GM23338 (cell line): ENCODE measurements at regions not wholly inside any gene's neighbourhood (a gene's known extent, or its start where the extent isn't known, plus 50 kb on each side); places are given as distances from the start of the nearest gene placed in this dataset.
"Not testable (repeated sequence)": the region's sequence is repeated elsewhere in the genome, so short reads cannot be mapped to it uniquely, and the experiment has no call there.

Experiments
- ATAC-seq: fragments of 200-7000 bp; cut with Tn5 transposase; 3 replicates; pipeline ENCODE4 v1.9.1; 2020
- DNase-seq: peaks from one replicate; pipeline ENCODE4 v3.0.0-alpha.2; 2015; ENCODE audit warnings: low spot score
- H2AFZ ChIP-seq: fragments of 200-600 bp; sonication (generic); 2 replicates; pipeline ENCODE4 v1.8.0; 2016; ENCODE audit warnings: antibody characterized with exemption, mild to moderate bottlenecking, moderate library complexity
- H3F3A ChIP-seq: fragments of 200-600 bp; sonication (generic); replicated peaks from 2 replicates; pipeline ENCODE4 v1.8.0; 2017; ENCODE audit warnings: antibody characterized with exemption, mixed run types, low read depth
- H3K27ac ChIP-seq: fragments of 200-600 bp; sonication (generic); 2 replicates; pipeline ENCODE4 v1.6.1; 2016; ENCODE audit warnings: low read depth
- H3K27me3 ChIP-seq: fragments of 200-600 bp; sonication (generic); 2 replicates; pipeline ENCODE4 v1.8.0; 2016; ENCODE audit warnings: mild to moderate bottlenecking, mixed run types, moderate library complexity; ENCODE audit not compliant: insufficient read depth
- H3K36me3 ChIP-seq: fragments of 200-600 bp; sonication (generic); 2 replicates; pipeline ENCODE4 v1.8.0; 2016; ENCODE audit warnings: mild to moderate bottlenecking; ENCODE audit not compliant: insufficient read depth
- H3K4me1 ChIP-seq: fragments of 200-600 bp; sonication (generic); 2 replicates; pipeline ENCODE4 v1.8.0; 2016; ENCODE audit warnings: mild to moderate bottlenecking, moderate library complexity; ENCODE audit not compliant: insufficient read depth
- H3K4me2 ChIP-seq: fragments of 200-600 bp; sonication (generic); 2 replicates; pipeline ENCODE4 v1.7.1; 2017; ENCODE audit warnings: mixed run types
- H3K4me3 ChIP-seq: fragments of 200-600 bp; sonication (generic); 2 replicates; pipeline ENCODE4 v1.6.1; 2016; ENCODE audit warnings: mixed run types
- H3K79me2 ChIP-seq: fragments of 200-600 bp; sonication (generic); replicated peaks from 2 replicates; pipeline ENCODE4 v1.8.0; 2017; ENCODE audit warnings: mild to moderate bottlenecking; ENCODE audit not compliant: insufficient read depth
- H3K9me2 ChIP-seq: fragments of 200-600 bp; sonication (generic); 2 replicates; pipeline ENCODE4 v1.8.0; 2017; ENCODE audit not compliant: insufficient read depth
- H4K20me1 ChIP-seq: fragments of 200-600 bp; sonication (generic); replicated peaks from 2 replicates; pipeline ENCODE4 v1.8.0; 2017; ENCODE audit warnings: mild to moderate bottlenecking; ENCODE audit not compliant: insufficient read depth
- H3K27ac Mint-ChIP-seq: 2 replicates; pipeline ENCODE4 v1.8.0; 2020; ENCODE audit warnings: inconsistent platforms, mild to moderate bottlenecking, moderate library complexity, mixed read lengths
- H3K27me3 Mint-ChIP-seq: 3 replicates; pipeline ENCODE4 v1.8.0; 2022; ENCODE audit warnings: low read depth, mild to moderate bottlenecking, moderate library complexity, mixed read lengths, inconsistent platforms; ENCODE audit not compliant: insufficient read depth, poor library complexity
- H3K36me3 Mint-ChIP-seq: 3 replicates; pipeline ENCODE4 v1.8.0; 2021; ENCODE audit warnings: low read depth, mild to moderate bottlenecking, inconsistent platforms, moderate library complexity, mixed read lengths
- H3K4me1 Mint-ChIP-seq: 3 replicates; pipeline ENCODE4 v1.8.0; 2020; ENCODE audit warnings: mild to moderate bottlenecking, inconsistent platforms, mixed read lengths
- H3K4me3 Mint-ChIP-seq: 3 replicates; pipeline ENCODE4 v1.8.0; 2021; ENCODE audit warnings: moderate library complexity, mild to moderate bottlenecking, inconsistent platforms, mixed read lengths
- H3K9me3 Mint-ChIP-seq: 3 replicates; pipeline ENCODE4 v1.8.0; 2020; ENCODE audit warnings: moderate library complexity, mild to moderate bottlenecking, inconsistent platforms, mixed read lengths
- CREB1 ChIP-seq: fragments of 250-450 bp; sonication (Bioruptor Pico); IDR thresholded peaks from 2 replicates; pipeline ENCODE4 v1.5.0; 2020; ENCODE audit warnings: low read depth, mild to moderate bottlenecking, moderate library complexity
- NANOG ChIP-seq: IDR thresholded peaks from 2 replicates; pipeline ENCODE4 v1.6.1; 2016; ENCODE audit warnings: antibody characterized with exemption, borderline replicate concordance
- REST ChIP-seq: IDR thresholded peaks from one replicate; pipeline ENCODE4 v1.6.1; 2018; ENCODE audit warnings: antibody characterized with exemption; ENCODE audit not compliant: unreplicated experiment
- ZNF331 ChIP-seq: fragments of 250-450 bp; sonication (Bioruptor Pico); IDR thresholded peaks from 2 replicates; pipeline ENCODE4 v1.5.0; 2020; ENCODE audit warnings: low read depth, mild to moderate bottlenecking, moderate library complexity
- ZNF462 ChIP-seq: fragments of 250-450 bp; sonication (Bioruptor Pico); IDR thresholded peaks from 2 replicates; pipeline ENCODE4 v1.5.0; 2020; ENCODE audit warnings: mild to moderate bottlenecking, moderate library complexity

GRCh38 chr21:19109694-19110093 is 706.1 kb upstream of the TMPRSS15 start:
- Mint-ChIP-seq H3K4me1 (no peaks in the 10 kb centered on the region; the same call in 2 of the 3 replicates), H3K36me3 (no peaks in the 10 kb centered on the region), H3K9me3 (no peaks in the 10 kb centered on the region), H3K4me3 (no peak overlapping the region), H3K27me3 (no peaks in the 10 kb centered on the region), H3K27ac (no peak overlapping the region)
- H3F3A ChIP-seq, result no peaks in the 10 kb centered on the region
- TF ChIP-seq REST, result peak; percentile 64
- no peak for TF ChIP-seq NANOG
- DNase-seq, result peak; percentile 5
- H3K4me3 ChIP-seq, result no peak overlapping the region
- no peaks in the 10 kb centered on the region for H3K27me3 ChIP-seq
- peaks cover 6% of the 10 kb centered on the region; the same call in 1 of the 2 replicates for H3K9me2 ChIP-seq
- H3K27ac ChIP-seq, result no peak overlapping the region
- no peaks in the 10 kb centered on the region for H3K4me1 ChIP-seq
- no peak for ATAC-seq
- H4K20me1 ChIP-seq, result no peaks in the 10 kb centered on the region
- H3K36me3 ChIP-seq, result no peaks in the 10 kb centered on the region
- no peak overlapping the region for H3K4me2 ChIP-seq
- no peaks in the 10 kb centered on the region for H3K79me2 ChIP-seq
- no peak overlapping the region for H2AFZ ChIP-seq

- not testable (repeated sequence) for ATAC-seq
- peak; percentile 55 for DNase-seq
Measured at GRCh38 chr21:19119259-19119658, 715.7 kb upstream of the TMPRSS15 start.

GRCh38 chr21:19120591-19120990 is 717.0 kb upstream of the TMPRSS15 start:
- Histone ChIP-seq H3K79me2 (no peaks in the 10 kb centered on the region), H4K20me1 (no peaks in the 10 kb centered on the region), H3K27me3 (no peaks in the 10 kb centered on the region), H3F3A (no peaks in the 10 kb centered on the region), H3K4me2 (peak overlapping the region; percentile 39), H3K4me1 (peaks cover 42% of the 10 kb centered on the region), H3K36me3 (no peaks in the 10 kb centered on the region), H3K9me2 (peaks cover 17% of the 10 kb centered on the region), H3K4me3 (peak overlapping the region; percentile 15; the same call in 1 of the 2 replicates), H3K27ac (peak overlapping the region; percentile 93), H2AFZ (no peak overlapping the region)
- H3K27me3 Mint-ChIP-seq, result peaks cover 3% of the 10 kb centered on the region
- peak overlapping the region; percentile 74 for H3K27ac Mint-ChIP-seq
- peaks cover 36% of the 10 kb centered on the region for H3K4me1 Mint-ChIP-seq
- no peak overlapping the region for H3K4me3 Mint-ChIP-seq
- ATAC-seq, result peak; percentile 95
- H3K36me3 Mint-ChIP-seq, result peaks cover 29% of the 10 kb centered on the region; the same call in 2 of the 3 replicates
- TF ChIP-seq NANOG (peak; percentile 78), ZNF331 (CRISPR knock-in tag) (no peak), ZNF462 (CRISPR knock-in tag) (peak; percentile 84), CREB1 (no peak; the same call in 1 of the 2 replicates)
- DNase-seq, result peak; percentile 74
- H3K9me3 Mint-ChIP-seq, result peaks cover 9% of the 10 kb centered on the region; the same call in 2 of the 3 replicates

More at GRCh38 chr21:19119259-19119658, 715.7 kb upstream of the TMPRSS15 start:
- H3F3A ChIP-seq, H3K36me3 ChIP-seq, H4K20me1 ChIP-seq, H3K9me3 Mint-ChIP-seq, H3K4me2 ChIP-seq, H3K4me3 Mint-ChIP-seq, H3K27me3 ChIP-seq, H3K27ac ChIP-seq, H3K27ac Mint-ChIP-seq, H2AFZ ChIP-seq, H3K4me3 ChIP-seq, H3K79me2 ChIP-seq, H3K27me3 Mint-ChIP-seq: not testable (repeated sequence)
- H3K9me2 ChIP-seq, result peaks cover 17% of the 10 kb centered on the region
- H3K4me1 Mint-ChIP-seq, result peaks cover 36% of the 10 kb centered on the region
- H3K4me1 ChIP-seq, result peaks cover 41% of the 10 kb centered on the region
- H3K36me3 Mint-ChIP-seq, result peaks cover 29% of the 10 kb centered on the region; the same call in 2 of the 3 replicates
